GM18519 (cell line): ENCODE measurements at regions not wholly inside any gene's neighbourhood (a gene's known extent, or its start where the extent isn't known, plus 50 kb on each side); places are given as distances from the start of the nearest gene placed in this dataset.

ENCODE experiments used
- ATAC-seq: cut with Tn5 transposase; IDR thresholded peaks from one replicate; pipeline ENCODE4 v1.9.1; 2021; ENCODE audit warnings: mild to moderate bottlenecking, moderate library complexity; ENCODE audit not compliant: unreplicated experiment, low FRiP score

DNA sequence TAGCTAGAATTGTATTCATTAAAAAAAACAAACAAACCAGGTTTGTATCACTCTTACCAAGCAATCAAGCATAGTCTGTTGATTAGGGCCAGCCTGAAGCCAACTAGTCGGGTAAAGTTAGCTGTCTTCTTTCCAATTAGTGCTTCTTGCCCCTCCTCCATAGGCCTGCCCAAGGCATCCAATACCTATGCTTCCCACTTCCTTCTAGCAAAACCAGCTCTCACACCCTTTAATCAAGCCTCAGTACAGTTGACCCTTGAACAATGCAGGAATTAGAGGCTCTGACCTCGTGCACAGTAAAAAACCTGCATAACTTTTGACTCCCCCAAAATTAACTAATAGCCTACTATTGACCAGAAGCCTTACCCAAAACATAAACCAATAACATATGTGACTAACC, 119.1 kb upstream of the DTNBP1 start:
- ATAC-seq = no peak

DNA sequence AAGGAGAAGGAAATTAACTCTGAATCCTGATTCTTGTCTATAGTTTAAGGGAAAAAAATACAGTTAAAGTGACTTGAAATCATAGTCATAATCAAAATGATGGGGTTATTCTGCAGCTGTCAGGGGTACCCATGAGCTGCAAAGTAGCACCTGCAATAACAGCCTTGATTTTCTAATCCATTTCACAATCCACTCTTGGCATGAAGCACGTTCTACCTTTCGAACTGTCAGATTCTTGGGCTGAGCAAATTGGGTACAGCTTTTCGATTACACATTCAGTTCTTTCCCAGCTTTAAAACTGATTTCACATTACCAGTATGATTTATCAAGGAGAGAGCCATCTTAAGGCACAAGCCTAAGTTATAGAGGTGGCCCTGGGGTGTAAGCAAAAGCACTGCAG, 118.5 kb upstream of the DTNBP1 start:
- no peak for ATAC-seq

- no peak for ATAC-seq
Observed at GRCh38 chr6:15780437-15780836, 117.6 kb upstream of the DTNBP1 start.

- no peak for ATAC-seq
Observed at GRCh38 chr6:15779726-15780125, 116.9 kb upstream of the DTNBP1 start.

DNA sequence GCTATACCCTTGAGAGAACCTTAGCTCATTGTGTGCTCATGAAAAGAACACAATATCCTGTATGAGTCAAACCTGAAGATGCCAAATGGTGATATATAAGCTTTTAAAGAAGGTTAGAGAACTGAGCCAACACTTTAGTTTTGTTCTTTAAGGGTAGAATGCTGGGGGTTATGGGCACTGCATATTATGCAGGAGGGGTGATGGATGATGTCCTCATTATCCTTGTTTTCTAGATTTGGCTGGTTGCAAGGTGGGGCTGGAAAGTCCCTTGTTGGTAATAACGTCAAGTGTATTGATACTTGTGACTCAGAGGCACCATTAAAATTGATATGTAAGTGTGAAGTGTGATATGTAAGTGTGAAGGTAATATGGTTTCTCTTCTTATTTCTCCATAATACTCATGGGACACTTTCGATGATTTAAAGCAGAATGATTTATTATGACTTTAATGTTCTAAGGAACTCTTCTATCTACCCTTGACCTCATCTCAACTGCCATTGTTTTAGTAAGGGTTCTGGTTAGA, 113.7 kb upstream of the DTNBP1 start:
- peak; percentile 50 for ATAC-seq

DNA sequence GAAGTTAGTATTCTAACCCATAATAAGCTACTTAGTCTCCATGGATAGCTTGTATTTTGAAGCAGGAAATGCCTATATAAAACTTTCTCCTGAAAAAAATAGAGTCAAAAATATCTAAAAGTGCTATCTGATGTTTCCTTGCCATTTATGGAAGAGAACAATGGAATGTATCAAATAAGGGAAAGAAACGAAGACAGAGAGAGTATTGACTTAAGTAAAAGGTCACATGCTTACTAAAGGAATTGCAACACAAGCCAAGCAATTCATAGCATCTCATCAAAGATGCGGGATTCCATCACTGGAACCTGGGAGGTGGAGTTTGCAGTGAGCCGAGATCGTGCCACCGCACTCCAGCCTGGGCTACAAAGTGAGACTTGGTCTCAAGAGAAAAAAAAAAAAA, 112.9 kb upstream of the DTNBP1 start:
- no peak for ATAC-seq

DNA sequence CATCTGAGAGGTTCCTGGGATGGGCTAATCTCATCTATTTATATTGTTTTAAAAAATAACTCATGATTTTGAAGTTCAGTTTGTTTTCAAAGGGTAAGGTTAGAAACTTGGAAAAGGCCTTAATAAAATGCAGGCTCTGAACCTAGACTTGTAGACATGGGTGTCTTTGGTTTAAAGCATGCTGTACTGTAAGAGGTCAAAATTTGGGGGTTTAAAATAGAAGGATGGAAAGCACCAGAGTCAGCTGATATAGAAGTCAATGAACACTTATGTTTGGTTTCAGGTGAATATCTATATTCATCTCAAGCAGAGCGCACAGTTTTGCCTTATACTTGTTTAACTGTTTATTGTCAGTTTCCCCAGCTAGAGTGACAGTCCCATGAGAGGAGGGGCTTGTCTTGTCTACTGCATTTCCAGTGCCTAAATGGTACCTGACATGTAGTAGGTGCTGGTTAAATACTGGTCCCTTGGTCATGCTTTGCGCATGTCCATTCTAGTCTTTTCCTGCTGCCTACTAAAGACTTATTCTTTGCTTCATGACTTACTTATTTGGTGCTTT, 112.3 kb upstream of the DTNBP1 start:
- ATAC-seq = no peak

DNA sequence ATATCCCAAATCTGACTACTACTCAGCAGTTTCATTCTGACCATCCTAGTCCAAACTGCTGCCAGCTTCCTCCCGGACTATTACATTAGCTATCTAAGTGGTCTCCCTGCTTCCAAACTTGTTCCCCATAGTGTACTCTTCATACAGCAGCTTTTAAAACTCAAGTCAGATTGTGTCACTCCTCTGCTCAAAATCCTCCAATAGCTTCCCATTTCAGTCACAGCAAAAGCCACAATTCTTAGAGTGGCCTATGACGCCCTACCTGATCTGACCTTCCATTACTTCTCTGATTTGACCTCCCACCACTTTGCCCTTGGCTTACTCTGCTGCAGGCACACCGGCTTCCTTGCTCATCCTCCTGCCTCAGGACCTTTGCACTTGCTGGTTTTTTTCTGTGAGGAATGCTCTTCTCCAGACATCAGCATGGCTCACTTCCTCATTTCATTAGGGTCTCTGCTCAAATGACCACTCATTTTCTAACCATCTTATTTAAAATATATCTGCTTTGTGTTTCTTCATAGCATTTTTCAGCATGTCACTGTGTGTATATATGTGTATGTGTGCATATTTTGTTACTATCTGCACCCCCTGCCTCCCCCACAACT, 111.1 kb upstream of the DTNBP1 start:
- ATAC-seq = no peak

- ATAC-seq = peak; percentile 65
Observed at GRCh38 chr6:15770347-15771143, 107.7 kb upstream of the DTNBP1 start.

DNA sequence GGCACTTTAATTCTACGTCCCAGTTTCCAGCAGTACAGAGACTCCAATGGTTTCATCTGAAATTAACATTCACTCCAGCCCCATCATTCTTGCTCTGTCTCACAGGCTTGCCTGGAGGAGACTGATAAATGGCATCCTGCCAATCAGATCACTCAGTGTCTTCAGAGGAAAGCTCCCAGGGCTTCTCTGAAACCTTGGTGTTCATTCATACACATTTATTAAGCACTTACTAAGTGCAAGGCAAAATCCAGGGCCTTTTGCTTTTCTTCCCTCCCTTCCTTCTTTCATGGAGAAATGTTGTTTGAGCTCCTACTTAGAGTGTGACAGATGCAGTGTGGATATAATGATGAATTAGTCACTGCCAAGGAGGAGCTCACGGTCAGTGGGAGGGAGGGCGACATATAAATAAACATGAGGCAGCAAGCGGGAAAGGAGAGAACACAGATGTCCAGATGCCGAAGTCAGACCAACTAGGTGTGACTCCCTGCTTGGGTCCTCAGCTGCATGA, 106.7 kb upstream of the DTNBP1 start:
- no peak for ATAC-seq

GRCh38 chr6:15768999-15769398, 106.2 kb upstream of the DTNBP1 start:
- no peak for ATAC-seq

DNA sequence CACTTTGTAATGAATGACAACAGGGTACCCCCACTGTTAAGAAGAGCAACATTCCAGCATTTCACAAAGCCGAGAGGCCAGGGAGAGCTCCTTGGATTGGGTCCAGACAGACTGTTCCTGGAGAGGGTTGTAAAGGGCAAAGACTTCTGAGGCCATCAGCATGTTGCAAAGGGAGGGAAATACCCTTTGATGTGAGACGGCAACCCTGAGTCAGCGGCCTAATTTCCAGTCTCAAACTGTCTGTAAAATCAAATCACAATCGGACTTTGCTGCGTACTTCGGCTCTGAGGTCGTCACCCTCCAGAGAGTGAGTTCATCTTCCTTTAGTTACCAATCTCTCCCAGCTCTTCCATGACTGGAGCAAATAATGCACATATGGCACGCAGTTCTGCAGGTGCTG, 101.0 kb upstream of the DTNBP1 start:
- no peak for ATAC-seq

- ATAC-seq = no peak
Observed at GRCh38 chr6:15763364-15763763, 100.5 kb upstream of the DTNBP1 start.

DNA sequence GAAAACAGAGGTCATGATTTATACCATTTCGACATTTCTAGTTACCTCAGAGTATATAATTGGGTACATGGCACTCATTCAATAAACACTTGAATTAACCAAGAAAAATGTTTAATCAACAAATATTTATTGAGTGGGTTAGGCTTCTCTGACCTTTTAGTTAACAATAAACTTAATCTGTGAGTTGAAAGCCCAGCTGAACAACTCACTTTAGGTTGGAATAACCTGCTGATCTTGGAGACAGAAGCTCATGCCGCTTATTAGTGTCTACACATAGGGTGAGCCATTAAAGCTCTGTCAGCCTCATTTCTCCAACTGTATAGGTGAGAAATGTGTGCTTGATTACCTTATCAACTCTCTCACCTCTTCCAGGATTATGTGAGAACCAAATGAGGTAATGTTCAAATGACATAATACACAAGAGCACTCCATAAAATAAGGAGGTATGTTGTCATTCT, 98.2 kb upstream of the DTNBP1 start:
- no peak for ATAC-seq

DNA sequence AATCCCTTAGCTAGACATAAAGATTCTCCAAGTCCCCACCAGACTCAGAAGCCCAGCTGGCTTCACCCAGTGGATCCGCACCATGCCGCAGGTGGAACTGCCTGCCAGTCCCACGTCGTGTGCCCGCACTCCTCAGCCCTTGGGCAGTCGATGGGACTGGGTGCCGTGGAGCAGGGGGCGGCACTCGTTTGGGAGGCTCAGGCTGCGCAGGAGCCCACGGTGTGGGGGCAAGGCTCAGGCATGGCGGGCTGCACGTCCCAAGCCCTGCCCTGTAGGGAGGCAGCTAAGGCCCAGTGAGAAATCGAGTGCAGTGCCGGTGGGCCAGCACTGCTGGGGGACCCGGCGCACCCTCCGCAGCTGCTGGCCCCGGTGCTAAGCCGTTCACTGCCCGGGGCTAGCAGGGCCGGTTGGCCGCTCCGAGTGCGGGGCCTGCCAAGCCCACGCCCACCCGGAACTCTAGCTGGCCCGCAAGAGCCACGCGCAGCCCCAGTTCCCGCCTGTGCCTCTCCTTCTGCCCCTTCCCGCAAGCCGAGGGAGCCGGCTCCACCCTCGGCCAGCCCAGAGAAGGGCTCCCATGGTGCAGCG, 95.9 kb upstream of the DTNBP1 start:
- no peak for ATAC-seq

- ATAC-seq = no peak
Observed at GRCh38 chr6:15755526-15755925, 92.7 kb upstream of the DTNBP1 start.

- no peak for ATAC-seq
Observed at GRCh38 chr6:15754706-15755079, 91.9 kb upstream of the DTNBP1 start.

DNA sequence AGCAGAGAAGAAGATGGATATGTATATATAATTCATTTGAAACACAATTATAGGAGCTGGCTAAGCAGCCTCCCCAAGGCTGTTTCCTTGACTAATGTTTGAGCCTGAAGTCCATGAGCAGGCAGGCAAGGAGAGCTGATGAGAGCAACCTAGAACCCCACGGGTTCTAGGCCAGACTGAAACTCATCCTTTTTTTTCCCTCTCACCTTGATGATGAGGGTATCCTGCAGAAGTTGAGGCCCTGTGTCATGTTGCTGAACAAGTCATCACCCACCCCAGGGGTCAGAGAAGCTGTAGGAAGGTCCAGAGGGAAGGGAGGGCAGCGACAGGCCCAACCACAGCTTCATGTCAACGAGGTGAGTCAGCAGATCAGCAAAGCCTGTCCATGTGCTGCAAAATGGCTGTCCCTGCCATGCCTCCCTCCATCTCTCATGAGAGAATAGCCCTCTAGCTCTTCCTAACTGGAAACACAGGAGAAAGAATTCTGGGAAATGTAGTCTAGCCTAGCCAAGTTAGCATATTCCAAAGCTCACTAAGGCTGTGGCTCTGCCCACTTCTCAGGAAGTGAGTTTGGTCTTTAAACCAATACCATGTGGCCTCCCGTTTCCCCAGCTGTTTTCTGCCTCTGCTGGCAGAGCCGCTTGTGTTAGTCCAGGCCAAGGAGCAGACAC, 91.3 kb upstream of the DTNBP1 start:
- no peak for ATAC-seq

- ATAC-seq = no peak
Observed at GRCh38 chr6:15752820-15753219, 90.0 kb upstream of the DTNBP1 start.

DNA sequence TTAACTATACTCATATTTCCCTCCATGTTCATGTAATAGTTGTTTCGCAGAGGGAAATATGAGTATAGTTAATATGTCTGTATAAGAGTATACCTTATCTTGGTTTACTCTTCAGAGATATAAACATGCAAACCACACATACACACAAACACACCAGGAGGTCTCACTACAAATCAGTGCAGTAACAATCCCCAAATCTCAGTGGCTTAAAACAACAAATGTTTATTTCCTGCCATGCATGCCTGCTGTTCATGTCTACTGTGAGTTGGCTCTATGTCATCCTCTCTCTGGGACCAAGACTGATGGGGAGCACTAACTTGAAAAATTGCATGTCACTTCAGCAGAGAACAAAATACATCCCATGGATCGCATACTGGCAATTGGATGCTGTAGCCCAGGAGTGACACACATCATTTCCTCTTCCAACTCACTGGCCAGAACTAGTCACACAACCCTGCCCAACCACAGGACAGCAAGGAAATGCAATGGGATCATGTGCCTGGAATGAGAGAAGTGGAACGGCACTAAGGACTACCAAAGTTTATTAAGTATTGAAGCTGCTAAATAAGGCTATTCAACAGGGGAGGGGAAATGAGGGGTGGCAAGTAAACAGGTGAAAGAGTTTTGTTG, 89.0 kb upstream of the DTNBP1 start:
- ATAC-seq = no peak
